Renal cortical epithelial cell (primary cell): ENCODE measurements at regions not wholly inside any gene's neighbourhood (a gene's known extent, or its start where the extent isn't known, plus 50 kb on each side); places are given as distances from the start of the nearest gene placed in this dataset.

Experiments
- DNase-seq: peaks from one replicate; pipeline ENCODE4 v3.0.0-alpha.2; 2011; ENCODE audit warnings: low read depth

- no peak for DNase-seq
Observed at GRCh38 chr5:145708169-145708568, 127.0 kb downstream of the PRELID2 start.

GRCh38 chr5:145704724-145705123, 130.4 kb downstream of the PRELID2 start:
- no peak for DNase-seq

- DNase-seq = no peak
Observed at GRCh38 chr5:145703856-145704255, 131.3 kb downstream of the PRELID2 start.

- peak; percentile 15 for DNase-seq
Observed at GRCh38 chr5:145701404-145701803, 133.7 kb downstream of the PRELID2 start.

- DNase-seq = no peak
Observed at GRCh38 chr5:145699846-145700245, 135.3 kb downstream of the PRELID2 start.

GRCh38 chr5:145697251-145697990, 137.7 kb downstream of the PRELID2 start:
- DNase-seq = peak; percentile 45

GRCh38 chr5:145689235-145689634, 145.9 kb downstream of the PRELID2 start:
- DNase-seq = no peak

- no peak for DNase-seq
Observed at GRCh38 chr5:145687943-145688342, 147.2 kb downstream of the PRELID2 start.

- DNase-seq = no peak
Observed at GRCh38 chr5:145685417-145685816, 149.7 kb downstream of the PRELID2 start.

GRCh38 chr5:145683431-145683830, 151.7 kb downstream of the PRELID2 start:
- DNase-seq = no peak

- DNase-seq = no peak
Observed at GRCh38 chr5:145682197-145682899, 152.8 kb downstream of the PRELID2 start.

GRCh38 chr5:145681686-145682085, 153.5 kb downstream of the PRELID2 start:
- DNase-seq = peak; percentile 84

GRCh38 chr5:145681216-145681615, 153.9 kb downstream of the PRELID2 start:
- no peak for DNase-seq

- no peak for DNase-seq
Observed at GRCh38 chr5:145680767-145681166, 154.4 kb downstream of the PRELID2 start.

- DNase-seq = no peak
Observed at GRCh38 chr5:145680169-145680568, 155.0 kb downstream of the PRELID2 start.

- DNase-seq = no peak
Observed at GRCh38 chr5:145678255-145678654, 156.9 kb downstream of the PRELID2 start.

- DNase-seq = no peak
Observed at GRCh38 chr5:145673786-145674185, 161.4 kb downstream of the PRELID2 start.

- DNase-seq = peak; percentile 2
Observed at GRCh38 chr5:145668714-145669113, 166.4 kb downstream of the PRELID2 start.

- DNase-seq = no peak
Observed at GRCh38 chr5:145667742-145668141, 167.4 kb downstream of the PRELID2 start.

GRCh38 chr5:145666591-145666990, 168.6 kb downstream of the PRELID2 start:
- peak; percentile 3 for DNase-seq

GRCh38 chr5:145661737-145662485, 173.2 kb downstream of the PRELID2 start:
- no peak for DNase-seq

GRCh38 chr5:145660897-145661640, 174.1 kb downstream of the PRELID2 start:
- DNase-seq = peak; percentile 24
